ENCODE measurements at regions not wholly inside any gene's neighbourhood (a gene's known extent, or its start where the extent isn't known, plus 50 kb on each side); places are given as distances from the start of the nearest gene placed in this dataset.

DNA sequence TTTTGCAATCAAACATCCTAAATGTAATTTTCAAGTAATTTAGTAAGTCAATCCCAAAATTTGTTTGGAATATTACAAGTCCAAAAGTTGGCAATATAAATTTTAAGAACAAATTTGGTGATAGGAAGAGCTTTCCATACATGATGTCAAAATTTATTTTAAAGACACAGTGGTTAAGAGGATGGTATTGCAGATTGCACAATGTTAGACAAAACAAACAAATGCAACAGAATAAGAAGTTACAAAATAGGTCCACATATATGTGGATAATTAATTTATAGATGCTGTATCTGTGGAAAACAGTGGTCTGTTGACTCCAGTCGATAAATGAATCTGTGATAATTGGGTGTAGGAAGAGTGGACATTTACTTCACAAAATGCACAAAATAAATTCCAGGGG is 358.5 kb downstream of the PCDH7 start:
- DNase-seq: no peak
- intact Hi-C loops (cut with DNase I): no loop called here

DNA sequence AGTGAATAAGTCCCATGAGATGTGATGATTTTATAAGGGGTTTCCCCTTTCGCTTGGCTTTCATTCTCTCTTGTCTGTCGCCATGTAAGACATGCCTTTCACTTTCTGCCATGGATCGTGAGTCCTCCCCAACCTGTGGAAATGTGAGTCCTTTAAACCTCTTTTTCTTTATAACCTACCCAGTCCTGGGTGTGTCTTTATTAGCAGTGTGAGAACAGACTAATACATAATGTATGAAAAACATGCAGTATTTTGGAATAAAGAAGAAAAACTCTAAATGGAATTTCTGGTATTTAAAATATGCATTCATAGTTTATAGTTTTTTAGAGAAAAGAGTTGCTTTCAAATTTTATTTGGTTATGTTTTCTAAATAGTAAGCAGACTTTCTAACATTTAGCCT is 360.7 kb downstream of the PCDH7 start:
- intact Hi-C loops (cut with DNase I): no loop called here
- DNase-seq: no peak

DNA sequence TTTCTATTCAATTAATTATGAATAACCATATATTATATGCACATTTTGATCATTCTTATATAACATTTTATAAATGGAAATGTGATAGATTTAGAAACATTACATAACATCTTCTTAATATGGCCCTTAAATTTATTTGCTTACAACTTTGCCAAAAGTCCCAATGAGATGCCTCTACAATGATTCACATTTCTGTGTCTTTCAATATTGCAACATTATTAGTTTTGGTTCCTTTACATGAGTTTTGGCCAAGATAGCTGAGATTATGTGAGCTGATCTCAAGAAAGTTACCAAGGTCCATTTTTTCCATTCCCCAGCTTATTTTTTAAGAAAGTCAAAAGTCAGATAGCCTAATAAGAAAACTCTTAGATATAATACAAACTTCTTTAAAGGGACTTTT is 361.2 kb downstream of the PCDH7 start:
- intact Hi-C loops (cut with DNase I): no loop called here
- no peak for DNase-seq

DNA sequence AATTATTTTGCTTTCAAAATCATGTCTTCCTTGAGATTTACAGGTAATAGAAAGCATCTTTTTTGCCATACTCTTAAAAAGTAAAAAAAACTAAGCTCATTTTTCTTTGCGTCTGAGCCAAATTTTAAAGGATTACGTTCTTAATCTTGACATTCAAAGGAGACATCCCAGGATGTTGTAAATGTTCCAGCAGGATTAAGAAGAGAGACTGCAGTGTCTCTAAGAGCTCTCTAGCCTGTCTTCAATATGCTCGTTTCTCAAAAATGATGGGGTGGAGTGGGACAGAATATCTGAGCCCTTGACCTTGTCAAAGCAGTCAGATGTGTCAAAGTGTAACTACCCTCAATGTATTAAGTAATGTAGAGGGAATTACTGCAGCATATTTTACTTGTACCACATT is 363.3 kb downstream of the PCDH7 start:
- DNase-seq: no peak
- intact Hi-C loops (cut with DNase I): no loop called here

DNA sequence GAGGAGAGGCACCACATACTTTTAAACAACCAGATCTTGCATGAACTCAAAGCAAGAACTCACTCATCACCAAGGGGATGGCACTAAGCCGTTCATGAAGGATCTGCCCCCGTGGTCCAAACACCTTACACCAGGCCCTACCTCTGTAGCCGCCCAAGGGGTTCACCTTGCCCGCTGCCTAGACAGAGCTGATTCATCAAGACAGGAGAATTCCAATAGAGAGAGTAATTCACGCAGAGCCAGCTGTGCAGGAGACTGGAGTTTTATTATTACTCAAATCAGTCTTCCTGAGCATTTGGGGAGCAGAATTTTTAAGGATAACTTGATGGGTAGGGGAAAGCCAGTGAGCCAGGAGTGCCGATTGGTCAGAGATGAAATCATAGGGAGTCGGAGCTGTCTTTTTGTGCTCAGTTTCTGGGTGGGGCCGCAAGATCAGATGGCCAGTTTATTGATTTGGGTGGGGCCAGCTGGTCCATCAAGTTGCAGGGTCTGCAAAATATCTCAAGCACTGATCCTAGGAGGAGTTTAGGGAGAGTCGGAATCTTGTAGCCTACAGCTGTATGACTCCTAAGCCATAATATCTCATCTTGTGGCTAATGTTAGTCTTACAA is 364.7 kb downstream of the PCDH7 start:
- DNase-seq: no peak
- intact Hi-C loops (cut with DNase I): no loop called here

DNA sequence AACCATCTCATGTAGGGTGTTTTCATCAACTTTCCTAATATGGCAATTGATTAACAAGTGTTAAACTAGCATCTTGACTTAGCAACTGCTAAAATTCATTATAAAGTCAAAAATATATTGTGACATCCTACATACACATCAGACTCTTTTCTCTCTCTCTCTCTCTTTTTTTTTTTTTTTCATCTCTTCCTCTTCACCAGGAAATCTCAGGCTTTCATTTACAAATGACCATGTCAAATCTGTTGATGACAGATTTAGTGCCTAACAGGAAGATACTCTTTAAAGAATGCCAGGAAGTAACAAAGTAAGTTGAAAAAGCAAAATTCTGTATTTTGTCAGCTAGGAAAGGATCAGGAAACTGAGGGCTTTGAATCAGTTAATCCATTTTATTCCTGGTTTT is 365.5 kb downstream of the PCDH7 start:
- intact Hi-C loops (cut with DNase I): no loop called here

DNA sequence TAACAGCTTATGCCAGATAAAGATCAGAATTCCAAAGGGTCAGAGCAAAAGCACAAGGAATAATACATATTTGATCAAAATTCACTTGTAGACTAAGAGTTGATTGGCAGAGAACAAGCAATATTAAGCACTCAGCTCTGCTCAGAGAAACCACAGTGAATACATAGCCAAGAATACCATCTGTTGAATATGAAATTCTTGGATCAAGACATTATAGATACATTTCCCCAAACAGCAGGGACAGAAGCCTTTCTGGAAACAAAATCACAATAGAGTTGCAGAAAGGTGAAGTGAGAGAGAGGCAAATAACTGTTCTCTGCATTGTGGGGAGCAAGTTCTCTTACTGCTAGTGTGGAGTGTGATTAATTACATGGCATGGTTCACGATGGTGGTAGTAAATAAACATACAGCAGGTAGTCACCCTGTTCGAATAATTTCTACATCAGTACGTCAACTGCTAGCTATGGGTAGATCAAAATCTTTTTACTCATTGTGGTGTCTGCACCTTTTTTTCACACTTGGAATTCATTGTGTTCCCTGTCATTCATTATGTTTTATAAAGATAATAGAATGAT is 366.7 kb downstream of the PCDH7 start:
- DNase-seq: no peak
- intact Hi-C loops (cut with DNase I): no loop called here

More for the DNA sequence above, 365.5 kb downstream of the PCDH7 start:
- no peak for DNase-seq

DNA sequence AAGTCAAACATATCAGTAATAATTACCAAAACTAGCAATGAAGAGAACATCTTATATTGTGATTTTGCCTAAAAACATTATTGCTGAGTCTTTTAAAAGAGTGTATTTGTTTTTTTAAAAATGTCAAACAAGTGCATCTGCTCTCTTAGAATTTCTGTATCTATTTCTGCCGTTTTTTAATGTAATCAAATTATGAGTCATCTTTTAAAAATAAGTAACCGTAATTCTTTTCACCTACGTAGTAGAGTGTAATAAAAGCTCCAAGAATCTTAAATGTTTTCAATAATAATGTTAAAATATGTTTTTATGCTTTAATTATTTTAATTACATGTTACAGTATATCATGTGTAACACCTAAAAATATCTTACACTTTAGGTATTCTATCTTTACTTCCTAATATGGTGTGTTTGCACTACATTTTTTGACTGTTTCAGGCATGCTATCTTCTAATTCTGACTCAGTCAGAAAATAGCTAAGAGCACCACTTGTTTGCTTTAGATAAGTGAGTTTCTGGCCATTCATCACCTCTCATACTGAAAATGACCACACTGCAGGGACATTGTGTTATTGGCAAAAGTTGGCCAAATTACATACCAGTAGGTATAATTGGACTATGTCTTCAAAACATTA is 368.5 kb downstream of the PCDH7 start:
- no peak for DNase-seq
- intact Hi-C loops (cut with DNase I): no loop called here

DNA sequence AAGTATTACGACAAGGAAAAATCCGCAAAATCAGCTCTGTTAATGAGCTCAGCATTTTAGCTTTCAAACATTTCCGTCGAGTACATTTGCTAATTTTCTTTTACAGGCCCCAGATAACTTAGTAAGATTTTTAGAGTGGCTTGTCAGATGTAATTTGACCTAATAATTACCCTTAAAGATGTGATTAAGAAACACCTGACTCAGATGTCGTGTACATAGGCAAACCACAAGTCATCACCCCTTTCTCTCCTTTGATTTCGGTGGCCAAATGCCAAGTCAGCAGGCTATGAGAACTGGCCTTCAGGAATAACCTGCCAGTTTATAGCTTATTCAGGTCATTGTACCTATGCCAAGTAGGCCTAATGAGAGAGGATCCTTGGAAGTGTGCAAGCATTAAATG is 369.6 kb downstream of the PCDH7 start:
- intact Hi-C loops (cut with DNase I): no loop called here

DNA sequence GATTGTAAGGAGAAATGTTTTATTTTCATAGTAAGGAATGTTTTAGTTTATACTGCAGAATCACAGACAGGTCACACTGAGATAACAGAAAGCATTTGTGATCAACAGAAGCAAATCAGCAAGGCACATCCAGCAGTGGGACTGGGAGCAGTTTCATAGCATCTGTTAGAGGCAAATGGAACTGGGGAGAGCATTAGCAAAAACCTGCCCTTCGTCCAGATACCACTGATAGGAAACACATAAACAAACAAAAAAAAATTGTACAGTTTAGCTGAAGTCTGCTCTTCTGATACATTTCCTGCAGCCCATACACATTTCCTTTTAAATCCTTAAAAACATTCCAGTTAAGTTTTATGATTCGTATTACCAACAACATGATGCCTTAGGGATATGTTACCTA is 374.3 kb downstream of the PCDH7 start:
- intact Hi-C loops (cut with DNase I): no loop called here
- no peak for DNase-seq

More for the DNA sequence above, 369.6 kb downstream of the PCDH7 start:
- DNase-seq: no peak

DNA sequence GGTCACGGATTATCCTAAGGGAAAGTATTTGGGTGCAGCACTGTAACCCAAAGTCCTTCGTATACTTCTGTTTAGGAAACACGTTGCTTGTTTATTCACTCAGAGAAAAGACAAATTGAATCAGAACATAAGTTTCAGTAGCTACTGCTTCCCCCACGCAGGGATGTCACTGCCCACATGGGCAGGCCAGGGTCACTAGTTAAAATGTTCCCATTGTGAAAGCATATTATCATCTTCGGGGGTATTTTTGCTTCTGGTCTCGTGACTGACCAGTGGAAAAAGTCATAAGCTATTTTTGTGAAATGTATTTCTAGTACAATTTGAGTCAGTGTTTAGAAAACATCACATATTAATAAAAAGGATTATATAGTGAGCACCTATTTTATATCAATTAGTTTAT is 377.8 kb downstream of the PCDH7 start:
- no peak for DNase-seq
- intact Hi-C loops (cut with DNase I): no loop called here

DNA sequence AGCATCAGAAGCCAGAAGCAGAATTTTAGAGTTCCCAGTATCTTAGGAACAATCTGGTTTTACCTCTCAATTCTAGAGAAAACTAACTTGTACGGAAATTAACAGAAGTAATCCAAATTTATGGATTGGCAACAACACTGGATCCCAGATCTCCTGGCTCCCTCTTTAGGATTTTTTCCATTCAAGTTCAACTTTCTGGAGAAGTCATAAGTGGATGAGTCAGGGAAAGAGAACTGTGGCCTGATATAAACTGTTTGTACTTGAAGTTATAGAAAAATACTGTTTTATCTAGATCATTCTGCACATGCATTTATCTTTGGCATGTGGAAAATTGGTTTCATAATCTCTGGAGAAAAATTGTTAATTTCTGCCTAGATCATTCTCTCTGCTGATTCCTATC is 380.4 kb downstream of the PCDH7 start:
- DNase-seq: no peak

DNA sequence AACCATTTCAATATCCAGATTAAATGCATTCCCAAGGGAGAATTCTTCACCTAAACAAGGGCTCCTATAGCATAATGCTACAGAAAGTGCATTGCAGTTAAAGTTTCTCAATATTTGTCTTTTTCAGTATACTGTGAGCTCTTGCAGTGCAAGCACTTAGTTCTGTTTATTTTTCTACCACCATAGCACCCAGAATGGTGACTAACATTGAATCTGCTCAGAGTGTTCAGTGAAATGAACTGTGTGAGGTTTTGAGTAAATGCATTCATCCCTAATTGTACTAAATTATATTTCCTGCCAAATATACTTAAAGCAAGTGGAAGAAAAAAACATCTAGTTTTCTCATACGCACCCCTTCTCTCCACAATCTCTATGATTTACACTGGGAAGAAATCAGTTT is 383.9 kb downstream of the PCDH7 start:
- no peak for DNase-seq
- intact Hi-C loops (cut with DNase I): no loop called here

More for the DNA sequence above, 380.4 kb downstream of the PCDH7 start:
- intact Hi-C loops (cut with DNase I): no loop called here

DNA sequence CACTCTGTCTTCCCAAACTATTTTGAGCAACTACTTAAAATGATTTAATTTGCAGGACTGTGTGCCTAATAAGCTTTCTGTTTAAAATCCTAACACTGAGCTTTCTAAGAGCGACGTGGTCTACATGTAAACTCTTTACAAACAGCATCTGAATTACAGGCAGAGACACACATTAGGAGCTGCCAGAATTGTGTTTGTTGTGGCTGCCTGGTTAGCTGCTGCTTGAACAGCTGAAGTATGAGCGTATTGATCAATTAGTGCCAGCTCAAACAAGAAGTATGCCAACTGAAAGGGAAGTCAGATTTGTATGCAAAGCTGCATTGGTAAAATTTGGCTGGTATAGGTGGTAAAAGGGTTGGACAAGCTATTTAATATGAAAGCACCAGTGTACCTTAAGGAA is 384.4 kb downstream of the PCDH7 start:
- DNase-seq: no peak
- intact Hi-C loops (cut with DNase I): no loop called here

DNA sequence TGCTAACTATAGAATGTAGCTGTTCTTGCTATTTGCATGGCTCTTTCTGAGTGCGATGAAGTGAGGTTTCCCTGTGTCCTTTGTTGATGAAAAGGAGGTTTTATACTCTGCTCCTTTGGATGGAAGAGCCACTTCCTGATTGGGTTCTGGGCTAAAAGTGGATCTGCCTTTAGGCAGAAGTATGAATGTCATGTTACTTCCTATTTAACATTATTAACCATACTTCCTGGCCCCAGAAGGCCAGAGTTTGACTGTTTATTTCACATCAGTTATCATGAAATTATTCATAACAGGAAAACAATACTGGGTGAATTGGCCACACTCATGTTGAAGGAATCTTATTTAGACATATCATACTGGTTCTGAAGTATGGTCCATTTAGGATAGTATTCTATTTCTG is 386.2 kb downstream of the PCDH7 start:
- intact Hi-C loops (cut with DNase I): no loop called here
- no peak for DNase-seq

DNA sequence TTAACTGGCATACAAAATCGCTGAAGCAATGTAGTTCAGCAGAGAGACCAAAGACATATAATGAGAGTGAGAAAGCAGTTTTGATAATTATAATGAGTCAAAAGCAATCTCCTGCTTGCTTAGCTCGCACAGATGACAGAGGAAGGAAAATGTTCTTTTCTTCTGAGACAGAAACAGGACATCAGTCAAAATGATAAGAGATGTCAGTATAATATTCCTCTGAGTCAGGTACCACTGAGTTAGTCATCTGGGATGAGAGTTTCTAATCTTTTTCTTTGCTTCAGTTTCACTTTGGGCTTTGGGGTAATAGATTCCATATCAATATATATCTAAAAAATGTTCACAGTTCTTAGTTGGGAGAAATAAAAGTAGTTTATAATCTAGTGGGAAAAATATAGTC is 387.2 kb downstream of the PCDH7 start:
- intact Hi-C loops (cut with DNase I): no loop called here
- DNase-seq: no peak

DNA sequence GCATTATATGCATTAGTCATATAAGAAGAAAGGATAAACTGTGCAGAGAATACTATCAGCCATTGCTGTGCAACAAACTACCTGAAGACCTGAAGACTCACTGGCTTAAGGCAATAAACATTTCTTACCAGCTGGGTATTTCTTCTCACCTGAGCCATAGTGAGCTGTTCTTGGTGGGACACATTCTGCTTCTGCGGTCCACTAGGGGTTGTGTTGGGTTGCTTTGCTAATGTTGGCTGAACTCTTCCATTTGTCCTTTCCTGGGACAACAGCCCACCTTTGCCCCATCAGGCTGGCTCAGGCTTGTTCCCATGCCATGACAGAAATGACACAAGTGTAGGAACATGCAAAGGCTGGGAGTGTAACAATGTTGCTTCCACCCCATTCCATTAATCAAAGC is 388.6 kb downstream of the PCDH7 start:
- intact Hi-C loops (cut with DNase I): no loop called here

DNA sequence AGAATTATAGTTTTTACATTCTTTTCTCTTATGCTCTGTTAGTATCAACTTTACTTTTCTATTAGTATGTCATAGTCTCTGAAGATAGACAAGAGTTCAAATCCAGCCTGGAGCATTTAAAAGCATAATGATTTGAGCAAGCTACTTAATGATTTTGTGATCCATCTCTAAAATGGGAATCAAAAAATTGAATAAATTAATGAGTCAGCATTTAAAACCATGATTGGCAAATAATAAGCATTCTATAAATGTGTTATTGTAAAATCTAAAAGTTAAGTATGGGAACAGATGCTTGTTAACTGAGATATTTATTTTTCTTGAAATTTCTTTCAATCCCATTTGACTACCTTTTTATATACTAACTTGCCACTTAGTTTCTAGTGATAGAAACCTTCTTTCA is 391.6 kb downstream of the PCDH7 start:
- intact Hi-C loops (cut with DNase I): no loop called here
- no peak for DNase-seq

More for the DNA sequence above, 388.6 kb downstream of the PCDH7 start:
- DNase-seq: no peak

DNA sequence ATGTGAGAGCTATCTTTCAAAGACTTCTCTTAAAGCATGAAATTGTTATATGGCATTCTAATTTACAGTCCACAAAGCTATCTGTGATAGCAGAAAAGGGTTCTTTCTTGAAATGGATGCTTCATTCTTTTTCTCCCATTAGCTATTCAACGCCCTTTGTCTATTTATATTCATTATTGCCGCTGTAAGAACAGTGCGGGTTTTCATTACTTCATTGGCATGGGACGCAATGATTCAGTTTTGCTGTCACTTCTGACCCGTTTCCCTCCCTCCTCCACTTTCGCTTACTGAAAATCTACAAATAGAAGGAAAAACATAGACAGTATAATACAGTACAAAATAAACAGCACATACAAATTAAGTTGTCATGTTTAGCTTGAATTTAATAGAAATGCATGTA is 394.6 kb downstream of the PCDH7 start:
- DNase-seq: peak in 4 of 42 donors; percentile 11 to 30 (median 20)
- intact Hi-C loops (cut with DNase I): no loop called here

DNA sequence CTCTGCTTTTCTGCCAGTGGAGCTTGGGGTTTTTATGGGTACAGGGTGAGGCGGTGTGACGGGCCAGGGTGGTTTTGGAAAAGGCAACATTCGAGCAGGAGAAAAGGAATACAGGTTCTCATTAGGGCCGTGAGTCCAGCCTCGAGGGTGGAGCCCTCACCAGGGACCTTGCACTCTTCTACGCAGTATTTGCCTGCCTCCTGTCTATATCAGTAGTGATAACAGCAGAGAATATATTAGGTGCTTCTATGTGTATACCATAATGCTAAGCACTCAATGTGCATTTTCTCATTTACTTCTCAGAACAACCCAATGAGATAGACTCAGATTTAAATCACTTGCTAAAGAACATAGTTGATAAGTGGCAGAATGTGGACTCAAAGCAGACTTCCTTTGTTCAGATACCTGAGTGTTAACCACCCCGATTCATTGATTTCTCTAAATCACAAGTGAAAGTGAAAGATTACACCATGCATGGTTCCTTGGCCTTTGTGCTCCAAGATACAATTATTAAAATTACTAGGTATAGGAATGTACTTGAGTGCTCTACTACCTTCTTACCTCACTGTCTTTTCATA is 403.9 kb downstream of the PCDH7 start:
- no peak for DNase-seq
- intact Hi-C loops (cut with DNase I): no loop called here

DNA sequence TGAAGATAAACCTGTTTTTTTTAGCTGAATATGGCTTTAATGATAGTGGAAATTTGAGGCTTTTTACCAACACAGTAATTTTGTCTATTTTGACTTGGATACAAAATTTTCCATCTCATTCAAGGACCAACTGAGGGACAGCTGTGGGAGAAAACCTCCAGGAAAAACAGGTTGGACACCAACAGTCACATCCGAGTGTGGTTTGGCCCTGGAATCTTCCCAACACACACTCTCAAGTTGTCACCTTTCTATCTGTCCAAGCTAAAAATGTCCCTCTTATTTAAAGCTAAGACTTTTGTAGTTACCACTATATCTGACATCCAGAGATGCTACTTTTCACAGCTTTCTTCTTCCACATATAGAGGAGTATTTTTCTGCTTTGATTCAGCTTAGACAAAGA is 404.9 kb downstream of the PCDH7 start:
- intact Hi-C loops (cut with DNase I): no loop called here
- DNase-seq: no peak
